ENCODE measurements at regions not wholly inside any gene's neighbourhood (a gene's known extent, or its start where the extent isn't known, plus 50 kb on each side); places are given as distances from the start of the nearest gene placed in this dataset.

- DNase-seq (ENCODE audit: unreplicated experiment), result no peak
- Mint-ChIP-seq H3K9me3 (ENCODE audit: unreplicated experiment) (no peaks in the 10 kb centered on the region), H3K4me3 (ENCODE audit: unreplicated experiment) (no peak overlapping the region), H3K27ac (ENCODE audit: low read depth, unreplicated experiment) (no peak overlapping the region), H3K4me1 (ENCODE audit: insufficient read depth, unreplicated experiment) (peaks cover 11% of the 10 kb centered on the region), H3K27me3 (ENCODE audit: insufficient read depth, unreplicated experiment) (peaks cover 13% of the 10 kb centered on the region), H3K36me3 (ENCODE audit: insufficient read depth, unreplicated experiment) (no peaks in the 10 kb centered on the region)
- ChIA-PET POLR2A (no interaction called here), CTCF (interaction anchor here (0.5 to 11.0 kb wide), 12 partner anchors 9 to 534 kb away, joined by 3 to 456 read pairs (median 4); no protein-coding TSS in a partner anchor)
- no peak for TF ChIP-seq CTCF (IDR thresholded peaks at IDR 0.05; ENCODE audit: unreplicated experiment)
- no TSS peak for BruUV-seq (replicated peaks)
- intact Hi-C loops (cut with micrococcal nuclease), result no loop called here
Measured at GRCh38 chr6:134103006-134103405, 50.6 kb upstream of the SLC2A12 start.
